ENCODE measurements at regions not wholly inside any gene's neighbourhood (a gene's known extent, or its start where the extent isn't known, plus 50 kb on each side); places are given as distances from the start of the nearest gene placed in this dataset.

DNA sequence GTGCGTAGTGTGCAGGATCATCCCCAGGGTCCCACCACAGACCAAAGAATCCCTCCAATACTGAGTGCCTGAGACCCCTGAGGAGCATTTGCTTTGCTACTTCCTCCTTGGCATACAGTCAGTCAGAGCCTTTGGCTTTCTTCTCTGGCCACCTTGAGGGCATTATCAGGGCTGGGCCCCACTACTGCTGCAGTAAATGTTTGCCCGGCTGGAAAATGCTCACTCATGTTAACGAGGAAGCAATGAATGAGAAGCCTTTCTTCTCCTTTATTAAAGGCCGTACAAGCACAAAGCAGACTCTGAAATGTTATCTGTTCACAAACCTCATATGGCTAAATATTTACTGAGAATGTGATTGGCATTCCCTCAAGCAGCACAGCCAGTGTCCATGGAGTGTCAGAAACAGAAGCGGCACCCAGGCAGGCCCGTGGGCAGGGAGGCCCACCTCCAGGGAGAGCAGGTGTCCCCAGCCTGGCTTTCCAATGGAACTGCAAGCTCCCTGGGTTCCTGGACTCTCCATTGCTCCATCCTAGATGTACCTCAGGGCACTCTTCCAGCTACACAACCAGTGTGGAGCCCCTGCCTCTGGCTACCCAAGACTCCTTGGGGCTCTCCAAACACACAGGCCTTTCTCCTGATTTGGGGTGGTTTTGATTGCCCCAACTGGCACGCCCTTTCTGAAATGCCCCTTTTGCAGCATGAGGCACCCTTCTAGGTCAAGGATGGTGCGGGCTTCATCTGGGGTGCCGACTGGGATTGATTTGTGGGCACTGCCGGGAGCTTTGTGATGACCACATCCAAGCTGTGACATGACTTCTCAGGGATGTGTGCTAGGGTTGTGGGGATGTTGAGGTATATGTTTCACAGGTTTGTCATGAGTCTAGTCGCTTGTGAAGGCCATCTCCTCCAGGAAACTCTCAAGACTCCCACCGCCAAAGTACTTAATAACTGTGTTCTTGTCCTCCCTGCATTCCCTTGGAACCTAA, 195.6 kb downstream of the FAM43A start:
- no peak for DNase-seq (ENCODE audit: low read depth in 1 of 2, low spot score in 1 of 2)
- Histone ChIP-seq H3K4me3 (no peak overlapping the region), H3K4me2 (no peak overlapping the region), H3K4me1 (no peaks in the 10 kb centered on the region), H3K27ac (no peak overlapping the region), H3K9me3 (peaks cover 4% of the 10 kb centered on the region; the same call in 1 of the 3 replicates)
- ChIA-PET CTCF (interaction anchor here (1.1 kb wide), 1 partner anchor 21 kb away, joined by 3 read pairs; no protein-coding TSS in a partner anchor), POLR2A (no interaction called here)
- no peak for ATAC-seq
- TF ChIP-seq, protein P1, sequence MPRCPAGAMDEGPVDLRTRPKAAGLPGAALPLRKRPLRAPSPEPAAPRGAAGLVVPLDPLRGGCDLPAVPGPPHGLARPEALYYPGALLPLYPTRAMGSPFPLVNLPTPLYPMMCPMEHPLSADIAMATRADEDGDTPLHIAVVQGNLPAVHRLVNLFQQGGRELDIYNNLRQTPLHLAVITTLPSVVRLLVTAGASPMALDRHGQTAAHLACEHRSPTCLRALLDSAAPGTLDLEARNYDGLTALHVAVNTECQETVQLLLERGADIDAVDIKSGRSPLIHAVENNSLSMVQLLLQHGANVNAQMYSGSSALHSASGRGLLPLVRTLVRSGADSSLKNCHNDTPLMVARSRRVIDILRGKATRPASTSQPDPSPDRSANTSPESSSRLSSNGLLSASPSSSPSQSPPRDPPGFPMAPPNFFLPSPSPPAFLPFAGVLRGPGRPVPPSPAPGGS (IDR thresholded peaks at IDR 0.05) = no peak
- TF ChIP-seq EP300 (IDR thresholded peaks at IDR 0.05) (no peak), MYC (IDR thresholded peaks at IDR 0.05; ENCODE audit: borderline replicate concordance, low read length) (no peak), PHF8 (IDR thresholded peaks at IDR 0.05; ENCODE audit: borderline replicate concordance, low read depth) (no peak), ZSCAN20 (CRISPR knock-in tag; IDR thresholded peaks at IDR 0.05) (no peak), EHF (CRISPR knock-in tag; IDR thresholded peaks at IDR 0.05) (no peak), NR3C1 (IDR thresholded peaks at IDR 0.05) (no peak), RCOR1 (IDR thresholded peaks at IDR 0.05; ENCODE audit: low read depth, low read length) (no peak), CHD2 (IDR thresholded peaks at IDR 0.05; ENCODE audit: low read length, partially characterized antibody) (no peak), CBX2 (IDR thresholded peaks at IDR 0.05; ENCODE audit: borderline replicate concordance, low read depth) (no peak), ZNF302 (CRISPR knock-in tag; IDR thresholded peaks at IDR 0.05) (no peak)
- TF ChIP-seq, protein P2, sequence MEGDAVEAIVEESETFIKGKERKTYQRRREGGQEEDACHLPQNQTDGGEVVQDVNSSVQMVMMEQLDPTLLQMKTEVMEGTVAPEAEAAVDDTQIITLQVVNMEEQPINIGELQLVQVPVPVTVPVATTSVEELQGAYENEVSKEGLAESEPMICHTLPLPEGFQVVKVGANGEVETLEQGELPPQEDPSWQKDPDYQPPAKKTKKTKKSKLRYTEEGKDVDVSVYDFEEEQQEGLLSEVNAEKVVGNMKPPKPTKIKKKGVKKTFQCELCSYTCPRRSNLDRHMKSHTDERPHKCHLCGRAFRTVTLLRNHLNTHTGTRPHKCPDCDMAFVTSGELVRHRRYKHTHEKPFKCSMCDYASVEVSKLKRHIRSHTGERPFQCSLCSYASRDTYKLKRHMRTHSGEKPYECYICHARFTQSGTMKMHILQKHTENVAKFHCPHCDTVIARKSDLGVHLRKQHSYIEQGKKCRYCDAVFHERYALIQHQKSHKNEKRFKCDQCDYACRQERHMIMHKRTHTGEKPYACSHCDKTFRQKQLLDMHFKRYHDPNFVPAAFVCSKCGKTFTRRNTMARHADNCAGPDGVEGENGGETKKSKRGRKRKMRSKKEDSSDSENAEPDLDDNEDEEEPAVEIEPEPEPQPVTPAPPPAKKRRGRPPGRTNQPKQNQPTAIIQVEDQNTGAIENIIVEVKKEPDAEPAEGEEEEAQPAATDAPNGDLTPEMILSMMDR (IDR thresholded peaks at IDR 0.05) = no peak
- TF ChIP-seq, protein P3, sequence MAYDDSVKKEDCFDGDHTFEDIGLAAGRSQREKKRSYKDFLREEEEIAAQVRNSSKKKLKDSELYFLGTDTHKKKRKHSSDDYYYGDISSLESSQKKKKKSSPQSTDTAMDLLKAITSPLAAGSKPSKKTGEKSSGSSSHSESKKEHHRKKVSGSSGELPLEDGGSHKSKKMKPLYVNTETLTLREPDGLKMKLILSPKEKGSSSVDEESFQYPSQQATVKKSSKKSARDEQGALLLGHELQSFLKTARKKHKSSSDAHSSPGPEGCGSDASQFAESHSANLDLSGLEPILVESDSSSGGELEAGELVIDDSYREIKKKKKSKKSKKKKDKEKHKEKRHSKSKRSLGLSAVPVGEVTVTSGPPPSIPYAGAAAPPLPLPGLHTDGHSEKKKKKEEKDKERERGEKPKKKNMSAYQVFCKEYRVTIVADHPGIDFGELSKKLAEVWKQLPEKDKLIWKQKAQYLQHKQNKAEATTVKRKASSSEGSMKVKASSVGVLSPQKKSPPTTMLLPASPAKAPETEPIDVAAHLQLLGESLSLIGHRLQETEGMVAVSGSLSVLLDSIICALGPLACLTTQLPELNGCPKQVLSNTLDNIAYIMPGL (CRISPR knock-in tag; IDR thresholded peaks at IDR 0.05; ENCODE audit: borderline replicate concordance) = no peak
- TF ChIP-seq, protein P4, sequence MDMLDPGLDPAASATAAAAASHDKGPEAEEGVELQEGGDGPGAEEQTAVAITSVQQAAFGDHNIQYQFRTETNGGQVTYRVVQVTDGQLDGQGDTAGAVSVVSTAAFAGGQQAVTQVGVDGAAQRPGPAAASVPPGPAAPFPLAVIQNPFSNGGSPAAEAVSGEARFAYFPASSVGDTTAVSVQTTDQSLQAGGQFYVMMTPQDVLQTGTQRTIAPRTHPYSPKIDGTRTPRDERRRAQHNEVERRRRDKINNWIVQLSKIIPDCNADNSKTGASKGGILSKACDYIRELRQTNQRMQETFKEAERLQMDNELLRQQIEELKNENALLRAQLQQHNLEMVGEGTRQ (IDR thresholded peaks at IDR 0.05) = no peak
- TF ChIP-seq, protein P5, sequence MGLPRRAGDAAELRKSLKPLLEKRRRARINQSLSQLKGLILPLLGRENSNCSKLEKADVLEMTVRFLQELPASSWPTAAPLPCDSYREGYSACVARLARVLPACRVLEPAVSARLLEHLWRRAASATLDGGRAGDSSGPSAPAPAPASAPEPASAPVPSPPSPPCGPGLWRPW (IDR thresholded peaks at IDR 0.05) = no peak
- TF ChIP-seq, protein P6, sequence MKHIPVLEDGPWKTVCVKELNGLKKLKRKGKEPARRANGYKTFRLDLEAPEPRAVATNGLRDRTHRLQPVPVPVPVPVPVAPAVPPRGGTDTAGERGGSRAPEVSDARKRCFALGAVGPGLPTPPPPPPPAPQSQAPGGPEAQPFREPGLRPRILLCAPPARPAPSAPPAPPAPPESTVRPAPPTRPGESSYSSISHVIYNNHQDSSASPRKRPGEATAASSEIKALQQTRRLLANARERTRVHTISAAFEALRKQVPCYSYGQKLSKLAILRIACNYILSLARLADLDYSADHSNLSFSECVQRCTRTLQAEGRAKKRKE (CRISPR knock-in tag; IDR thresholded peaks at IDR 0.05; ENCODE audit: low read depth) = no peak
- WGBS (ENCODE audit: missing lambda C conversion rate) = 58% methylated on average over 7 of the region's 12 CpGs
- FAIRE-seq = no peak

Data from A549 (cell line).